ENCODE measurements at regions not wholly inside any gene's neighbourhood (a gene's known extent, or its start where the extent isn't known, plus 50 kb on each side); places are given as distances from the start of the nearest gene placed in this dataset.

DNA sequence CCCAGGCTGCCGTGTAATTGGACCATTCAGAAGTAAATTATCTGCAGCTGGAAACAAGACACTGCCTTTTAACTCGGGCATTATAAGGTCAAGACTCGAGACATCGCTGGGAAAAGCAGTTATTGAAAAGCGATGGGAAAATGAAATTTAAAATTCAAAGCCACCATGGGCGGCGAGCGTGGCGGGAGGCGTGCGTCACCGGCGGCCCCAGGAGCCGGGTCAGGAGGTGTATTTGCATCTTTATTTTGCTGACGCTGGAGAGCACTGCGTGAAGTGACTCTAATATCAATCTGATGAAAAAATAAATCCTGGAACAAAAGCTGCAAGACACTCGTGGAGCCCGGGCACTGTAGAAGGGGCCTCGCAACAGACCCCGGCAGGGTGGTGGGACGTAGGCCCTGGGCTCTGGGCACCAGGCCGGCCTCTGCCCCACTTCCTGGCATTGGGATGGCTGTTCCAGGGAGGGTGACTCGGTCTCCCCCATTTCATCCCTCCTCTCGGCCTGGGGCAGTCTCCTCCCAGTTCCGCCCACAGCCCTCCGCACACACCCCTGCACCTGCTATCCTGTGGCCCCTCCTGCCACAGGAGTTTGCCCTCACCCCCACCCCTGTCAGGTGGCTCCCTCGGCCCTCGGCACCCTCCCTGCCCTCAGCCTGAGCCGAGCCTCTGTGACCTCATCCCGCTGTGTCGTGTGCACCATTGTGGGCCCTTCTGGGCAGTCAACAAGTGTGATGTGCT lies 196.2 kb downstream of the KIF26A start:
- Histone ChIP-seq H4K20me1 (ENCODE audit: insufficient read depth, low read length) (no peaks in the 10 kb centered on the region), H2AFZ (ENCODE audit: low read length) (no peak overlapping the region), H3K4me2 (ENCODE audit: insufficient read depth, low read length) (no peak overlapping the region), H3K79me2 (ENCODE audit: insufficient read depth, low read length) (no peaks in the 10 kb centered on the region), H3K27me3 (ENCODE audit: insufficient read depth, low read length) (no peaks in the 10 kb centered on the region), H3K4me3 (ENCODE audit: insufficient read depth, low read length) (no peak overlapping the region), H3K27ac (ENCODE audit: low read depth, low read length) (no peak overlapping the region), H3K4me1 (ENCODE audit: insufficient read depth, low read length) (no peaks in the 10 kb centered on the region), H3K36me3 (ENCODE audit: insufficient read depth, low read length) (no peaks in the 10 kb centered on the region), H3K9me3 (ENCODE audit: low read depth, low read length) (no peaks in the 10 kb centered on the region)
- DNase-seq (ENCODE audit: insufficient read length, low spot score, missing footprints), result peak; percentile 62
- no peak for TF ChIP-seq CTCF (IDR thresholded peaks at IDR 0.05; ENCODE audit: extremely low read depth, low read depth, low read length)

GRCh38 chr14:104335176-104335575 lies 196.8 kb downstream of the KIF26A start:
- H3K36me3 ChIP-seq (ENCODE audit: insufficient read depth, low read length), result no peaks in the 10 kb centered on the region
- no peaks in the 10 kb centered on the region for H3K79me2 ChIP-seq (ENCODE audit: insufficient read depth, low read length)
- no peak overlapping the region for H2AFZ ChIP-seq (ENCODE audit: low read length)
- no peak for DNase-seq (ENCODE audit: insufficient read length, low spot score, missing footprints)
- no peaks in the 10 kb centered on the region for H3K4me1 ChIP-seq (ENCODE audit: insufficient read depth, low read length)
- no peak overlapping the region for H3K4me2 ChIP-seq (ENCODE audit: insufficient read depth, low read length)
- H3K27me3 ChIP-seq (ENCODE audit: insufficient read depth, low read length), result no peaks in the 10 kb centered on the region
- H4K20me1 ChIP-seq (ENCODE audit: insufficient read depth, low read length), result no peaks in the 10 kb centered on the region
- TF ChIP-seq CTCF (IDR thresholded peaks at IDR 0.05; ENCODE audit: extremely low read depth, low read depth, low read length), result no peak
- H3K4me3 ChIP-seq (ENCODE audit: insufficient read depth, low read length), result no peak overlapping the region
- H3K9me3 ChIP-seq (ENCODE audit: low read depth, low read length), result no peaks in the 10 kb centered on the region
- no peak overlapping the region for H3K27ac ChIP-seq (ENCODE audit: low read depth, low read length)

DNA sequence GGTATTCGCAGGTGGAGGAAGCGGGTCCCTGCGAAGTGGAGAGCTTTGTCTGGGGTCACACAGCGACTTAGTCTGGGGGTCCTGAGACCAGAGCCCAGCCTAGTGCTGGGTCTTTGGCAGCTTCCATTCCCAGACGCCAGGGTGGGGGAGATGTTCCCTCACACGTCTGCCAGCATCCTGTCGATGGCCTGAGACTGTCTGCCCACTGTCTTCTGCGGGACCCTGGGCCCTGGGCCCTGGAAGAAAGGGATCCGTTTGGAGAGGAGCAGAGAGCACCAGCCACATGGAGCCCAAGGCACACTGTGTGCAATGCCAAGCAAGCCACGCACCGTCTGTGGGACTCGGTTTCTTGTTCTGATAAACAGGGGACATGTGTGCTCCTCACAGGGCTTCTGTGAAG lies 197.2 kb downstream of the KIF26A start:
- Histone ChIP-seq H2AFZ (ENCODE audit: low read length) (no peak overlapping the region), H3K36me3 (ENCODE audit: insufficient read depth, low read length) (no peaks in the 10 kb centered on the region), H3K27me3 (ENCODE audit: insufficient read depth, low read length) (no peaks in the 10 kb centered on the region), H4K20me1 (ENCODE audit: insufficient read depth, low read length) (no peaks in the 10 kb centered on the region), H3K9me3 (ENCODE audit: low read depth, low read length) (no peaks in the 10 kb centered on the region), H3K4me2 (ENCODE audit: insufficient read depth, low read length) (no peak overlapping the region), H3K4me1 (ENCODE audit: insufficient read depth, low read length) (no peaks in the 10 kb centered on the region), H3K79me2 (ENCODE audit: insufficient read depth, low read length) (no peaks in the 10 kb centered on the region), H3K4me3 (ENCODE audit: insufficient read depth, low read length) (no peak overlapping the region), H3K27ac (ENCODE audit: low read depth, low read length) (no peak overlapping the region)
- DNase-seq (ENCODE audit: insufficient read length, low spot score, missing footprints), result peak; percentile 77
- no peak for TF ChIP-seq CTCF (IDR thresholded peaks at IDR 0.05; ENCODE audit: extremely low read depth, low read depth, low read length)

- no peaks in the 10 kb centered on the region for H3K4me1 ChIP-seq (ENCODE audit: insufficient read depth, low read length)
- no peaks in the 10 kb centered on the region for H3K36me3 ChIP-seq (ENCODE audit: insufficient read depth, low read length)
- no peak overlapping the region for H2AFZ ChIP-seq (ENCODE audit: low read length)
- H3K79me2 ChIP-seq (ENCODE audit: insufficient read depth, low read length), result no peaks in the 10 kb centered on the region
- H3K4me3 ChIP-seq (ENCODE audit: insufficient read depth, low read length), result no peak overlapping the region
- no peak overlapping the region for H3K27ac ChIP-seq (ENCODE audit: low read depth, low read length)
- no peaks in the 10 kb centered on the region for H3K9me3 ChIP-seq (ENCODE audit: low read depth, low read length)
- peak; percentile 17 for DNase-seq (ENCODE audit: insufficient read length, low spot score, missing footprints)
- H3K27me3 ChIP-seq (ENCODE audit: insufficient read depth, low read length), result no peaks in the 10 kb centered on the region
- no peaks in the 10 kb centered on the region for H4K20me1 ChIP-seq (ENCODE audit: insufficient read depth, low read length)
- H3K4me2 ChIP-seq (ENCODE audit: insufficient read depth, low read length), result no peak overlapping the region
- no peak for TF ChIP-seq CTCF (IDR thresholded peaks at IDR 0.05; ENCODE audit: extremely low read depth, low read depth, low read length)
These were observed 199.0 kb downstream of the KIF26A start for GRCh38 chr14:104337351-104337750.
